ENCODE measurements at regions not wholly inside any gene's neighbourhood (a gene's known extent, or its start where the extent isn't known, plus 50 kb on each side); places are given as distances from the start of the nearest gene placed in this dataset.

- no peak for TF ChIP-seq E2F1 (CRISPR knock-in tag; IDR thresholded peaks at IDR 0.05)
- no peak for TF ChIP-seq KAT7 (CRISPR knock-in tag; IDR thresholded peaks at IDR 0.05; ENCODE audit: borderline replicate concordance)
These were observed 49.9 kb upstream of the RBBP8 start (continued) for GRCh38 chr18:22883179-22883578.

All from WTC11 (cell line).